ENCODE measurements at regions not wholly inside any gene's neighbourhood (a gene's known extent, or its start where the extent isn't known, plus 50 kb on each side); places are given as distances from the start of the nearest gene placed in this dataset.

DNA sequence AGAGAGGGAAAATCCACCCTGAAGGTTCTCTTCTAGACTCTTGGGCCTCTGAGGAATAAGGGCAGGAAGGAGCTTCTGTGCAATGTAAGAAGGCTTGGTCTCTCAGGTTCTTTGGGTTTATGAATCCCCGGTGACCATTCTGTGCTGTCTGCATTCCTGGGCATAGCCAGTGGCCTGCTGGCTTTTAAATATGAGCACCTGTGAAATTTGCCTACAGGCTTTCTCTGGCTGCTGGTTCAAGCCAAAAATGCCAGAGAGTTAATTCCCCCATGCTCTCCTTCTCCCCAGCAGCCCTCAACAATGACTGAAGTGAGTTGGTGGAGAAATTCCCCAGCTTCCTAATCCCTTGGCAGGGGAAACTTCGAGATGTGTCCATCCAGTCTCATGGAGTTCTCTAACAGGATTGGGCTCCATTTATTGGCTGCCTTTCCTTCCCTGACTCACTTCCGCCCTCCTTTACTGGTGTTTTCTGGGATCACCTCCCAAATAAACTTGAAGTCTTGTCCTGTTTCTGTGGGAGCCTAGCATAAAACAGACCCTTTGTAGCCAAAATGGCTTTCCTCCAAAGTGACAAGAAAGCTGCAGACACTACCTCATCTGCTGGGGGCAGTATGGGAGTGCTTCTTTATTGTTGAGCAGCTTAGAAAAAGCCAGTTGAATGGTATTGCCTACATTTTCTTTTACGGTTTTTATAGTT lies 179.4 kb upstream of the CASK start:
- TF ChIP-seq, protein P1, sequence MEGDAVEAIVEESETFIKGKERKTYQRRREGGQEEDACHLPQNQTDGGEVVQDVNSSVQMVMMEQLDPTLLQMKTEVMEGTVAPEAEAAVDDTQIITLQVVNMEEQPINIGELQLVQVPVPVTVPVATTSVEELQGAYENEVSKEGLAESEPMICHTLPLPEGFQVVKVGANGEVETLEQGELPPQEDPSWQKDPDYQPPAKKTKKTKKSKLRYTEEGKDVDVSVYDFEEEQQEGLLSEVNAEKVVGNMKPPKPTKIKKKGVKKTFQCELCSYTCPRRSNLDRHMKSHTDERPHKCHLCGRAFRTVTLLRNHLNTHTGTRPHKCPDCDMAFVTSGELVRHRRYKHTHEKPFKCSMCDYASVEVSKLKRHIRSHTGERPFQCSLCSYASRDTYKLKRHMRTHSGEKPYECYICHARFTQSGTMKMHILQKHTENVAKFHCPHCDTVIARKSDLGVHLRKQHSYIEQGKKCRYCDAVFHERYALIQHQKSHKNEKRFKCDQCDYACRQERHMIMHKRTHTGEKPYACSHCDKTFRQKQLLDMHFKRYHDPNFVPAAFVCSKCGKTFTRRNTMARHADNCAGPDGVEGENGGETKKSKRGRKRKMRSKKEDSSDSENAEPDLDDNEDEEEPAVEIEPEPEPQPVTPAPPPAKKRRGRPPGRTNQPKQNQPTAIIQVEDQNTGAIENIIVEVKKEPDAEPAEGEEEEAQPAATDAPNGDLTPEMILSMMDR (IDR thresholded peaks at IDR 0.05 in 4 of 5, conservative IDR thresholded peaks at IDR 0.05 in 1 of 5): no peak
- TF ChIP-seq POLR2A (IDR thresholded peaks at IDR 0.05): no peak
